ENCODE measurements at regions not wholly inside any gene's neighbourhood (a gene's known extent, or its start where the extent isn't known, plus 50 kb on each side); places are given as distances from the start of the nearest gene placed in this dataset.

DNA sequence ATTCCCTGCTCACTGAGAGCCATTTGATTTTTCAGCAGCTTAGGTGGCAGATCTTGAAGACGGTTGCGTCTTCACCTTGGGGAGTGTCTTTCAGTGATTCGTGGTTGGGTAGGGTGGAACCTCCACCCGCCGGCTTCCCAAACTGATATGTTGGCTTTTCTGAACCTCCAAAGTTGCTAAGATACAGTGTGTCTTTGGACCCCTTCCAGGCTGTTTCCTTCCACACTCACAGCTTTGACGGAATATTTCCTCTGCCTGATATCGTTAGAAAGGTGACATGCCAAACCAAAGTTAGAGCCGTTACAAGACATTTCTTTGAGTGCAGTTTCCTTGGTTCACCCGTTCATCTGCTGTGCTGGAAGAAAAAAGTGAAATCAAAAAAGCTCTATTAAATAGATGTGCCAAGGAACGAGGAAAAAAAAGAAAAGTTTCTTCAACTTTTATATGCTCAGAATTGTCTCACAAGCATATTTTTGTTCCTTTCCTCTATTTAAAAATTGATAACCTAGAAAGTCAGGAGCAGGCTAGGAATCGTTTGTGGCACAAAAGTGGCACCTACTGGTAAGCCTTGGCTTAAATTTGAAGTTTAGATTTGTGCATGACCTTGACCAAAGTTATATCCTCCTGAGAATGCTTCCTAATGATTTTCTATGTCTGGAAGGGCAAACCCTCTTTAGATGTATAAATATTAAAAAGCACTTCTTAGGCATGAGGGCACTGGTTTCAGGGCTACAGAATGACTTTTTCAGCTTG lies 270.7 kb upstream of the WWC1 start:
- TF ChIP-seq, protein P1, sequence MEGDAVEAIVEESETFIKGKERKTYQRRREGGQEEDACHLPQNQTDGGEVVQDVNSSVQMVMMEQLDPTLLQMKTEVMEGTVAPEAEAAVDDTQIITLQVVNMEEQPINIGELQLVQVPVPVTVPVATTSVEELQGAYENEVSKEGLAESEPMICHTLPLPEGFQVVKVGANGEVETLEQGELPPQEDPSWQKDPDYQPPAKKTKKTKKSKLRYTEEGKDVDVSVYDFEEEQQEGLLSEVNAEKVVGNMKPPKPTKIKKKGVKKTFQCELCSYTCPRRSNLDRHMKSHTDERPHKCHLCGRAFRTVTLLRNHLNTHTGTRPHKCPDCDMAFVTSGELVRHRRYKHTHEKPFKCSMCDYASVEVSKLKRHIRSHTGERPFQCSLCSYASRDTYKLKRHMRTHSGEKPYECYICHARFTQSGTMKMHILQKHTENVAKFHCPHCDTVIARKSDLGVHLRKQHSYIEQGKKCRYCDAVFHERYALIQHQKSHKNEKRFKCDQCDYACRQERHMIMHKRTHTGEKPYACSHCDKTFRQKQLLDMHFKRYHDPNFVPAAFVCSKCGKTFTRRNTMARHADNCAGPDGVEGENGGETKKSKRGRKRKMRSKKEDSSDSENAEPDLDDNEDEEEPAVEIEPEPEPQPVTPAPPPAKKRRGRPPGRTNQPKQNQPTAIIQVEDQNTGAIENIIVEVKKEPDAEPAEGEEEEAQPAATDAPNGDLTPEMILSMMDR (IDR thresholded peaks at IDR 0.05): no peak
- no peak for TF ChIP-seq EZH2 (IDR thresholded peaks at IDR 0.05; ENCODE audit: borderline replicate concordance, insufficient read depth, low read depth, low read length, poor library complexity, severe bottlenecking)
